Suprapubic skin (tissue), 4 donors: ENCODE measurements at regions not wholly inside any gene's neighbourhood (a gene's known extent, or its start where the extent isn't known, plus 50 kb on each side); places are given as distances from the start of the nearest gene placed in this dataset.

Experiments used
- CTCF ChIP-seq, 2 donors: fragments of 200-600 bp in 1 of 2; fragments of 450-650 bp in 1 of 2; sonication (generic) in 1 of 2; IDR thresholded peaks; one replicate each; pipeline ENCODE4 v1.5.1; 2016 to 2019; ENCODE audit warnings: antibody characterized with exemption in 2 of 2, mild to moderate bottlenecking in 1 of 2, moderate library complexity in 1 of 2
- EP300 ChIP-seq: sonication (generic); formaldehyde crosslinking; IDR thresholded peaks from one replicate; pipeline ENCODE4 v1.6.1; 2017; ENCODE audit warnings: antibody characterized with exemption
- POLR2AphosphoS5 ChIP-seq, 3 donors: sonication (generic); formaldehyde crosslinking; IDR thresholded peaks; one replicate each; pipeline ENCODE4 v1.6.1; 2017; ENCODE audit warnings: antibody characterized with exemption in 3 of 3

DNA sequence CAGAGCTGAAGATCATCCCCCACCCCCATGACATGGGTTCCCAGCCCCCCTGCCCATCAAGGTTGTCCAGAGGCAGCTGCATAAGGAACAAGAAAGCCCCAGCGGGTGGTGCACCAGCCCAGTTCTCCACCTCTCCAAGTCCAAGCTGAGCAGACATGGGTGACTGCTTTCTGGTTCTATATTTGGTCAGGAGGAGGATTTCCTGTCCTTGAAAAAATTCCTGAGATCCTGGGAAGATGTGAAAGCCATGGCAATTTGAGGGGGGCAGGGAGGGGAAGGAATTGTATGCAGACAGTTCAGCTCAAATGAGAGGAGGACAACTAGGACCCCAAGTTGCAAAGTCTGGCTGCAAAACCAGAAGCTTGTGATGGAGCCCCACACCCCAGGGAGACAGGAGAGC, 55.4 kb upstream of the ADGRE5 start:
- TF ChIP-seq CTCF (IDR thresholded peaks at IDR 0.05) (no peak), EP300 (no peak), POLR2AphosphoS5 (IDR thresholded peaks at IDR 0.05) (no peak)
